Lower leg skin (tissue), 3 donors: ENCODE measurements at regions not wholly inside any gene's neighbourhood (a gene's known extent, or its start where the extent isn't known, plus 50 kb on each side); places are given as distances from the start of the nearest gene placed in this dataset.

Source experiments
- POLR2A ChIP-seq, 2 donors: fragments of 450-650 bp; IDR thresholded peaks; one replicate each; pipeline ENCODE4 v1.6.1; 2016 to 2017; ENCODE audit warnings: antibody characterized with exemption in 2 of 2, mild to moderate bottlenecking in 1 of 2, moderate library complexity in 1 of 2
- TF ChIP-seq, protein P1 (sequence below), 3 donors: fragments of 450-650 bp; IDR thresholded peaks; one replicate each; pipeline ENCODE4 v1.5.1; 2016; ENCODE audit warnings: antibody characterized with exemption in 3 of 3, mild to moderate bottlenecking in 3 of 3, moderate library complexity in 2 of 3

DNA sequence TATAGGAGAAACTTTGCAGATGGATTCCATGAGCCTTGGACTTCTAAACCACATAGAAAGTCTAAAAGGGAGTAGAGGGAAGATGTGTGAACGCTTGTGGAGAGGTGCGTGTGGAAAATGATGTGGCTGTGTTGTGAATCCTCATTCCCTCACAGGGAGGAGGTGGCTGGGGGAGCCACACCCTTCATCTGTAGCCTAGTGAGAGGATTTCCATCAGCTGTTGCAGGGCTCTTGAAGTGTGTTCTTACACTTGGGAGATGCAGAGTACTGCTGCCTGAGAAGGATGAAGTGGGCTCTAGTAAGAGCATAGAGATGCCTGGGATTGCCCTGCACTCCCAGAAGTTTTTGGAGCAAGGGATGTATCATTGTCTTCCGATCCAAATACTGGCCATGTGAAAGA is 279.6 kb downstream of the QKI start:
- TF ChIP-seq, protein P1, sequence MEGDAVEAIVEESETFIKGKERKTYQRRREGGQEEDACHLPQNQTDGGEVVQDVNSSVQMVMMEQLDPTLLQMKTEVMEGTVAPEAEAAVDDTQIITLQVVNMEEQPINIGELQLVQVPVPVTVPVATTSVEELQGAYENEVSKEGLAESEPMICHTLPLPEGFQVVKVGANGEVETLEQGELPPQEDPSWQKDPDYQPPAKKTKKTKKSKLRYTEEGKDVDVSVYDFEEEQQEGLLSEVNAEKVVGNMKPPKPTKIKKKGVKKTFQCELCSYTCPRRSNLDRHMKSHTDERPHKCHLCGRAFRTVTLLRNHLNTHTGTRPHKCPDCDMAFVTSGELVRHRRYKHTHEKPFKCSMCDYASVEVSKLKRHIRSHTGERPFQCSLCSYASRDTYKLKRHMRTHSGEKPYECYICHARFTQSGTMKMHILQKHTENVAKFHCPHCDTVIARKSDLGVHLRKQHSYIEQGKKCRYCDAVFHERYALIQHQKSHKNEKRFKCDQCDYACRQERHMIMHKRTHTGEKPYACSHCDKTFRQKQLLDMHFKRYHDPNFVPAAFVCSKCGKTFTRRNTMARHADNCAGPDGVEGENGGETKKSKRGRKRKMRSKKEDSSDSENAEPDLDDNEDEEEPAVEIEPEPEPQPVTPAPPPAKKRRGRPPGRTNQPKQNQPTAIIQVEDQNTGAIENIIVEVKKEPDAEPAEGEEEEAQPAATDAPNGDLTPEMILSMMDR (IDR thresholded peaks at IDR 0.05): no peak
- TF ChIP-seq POLR2A (IDR thresholded peaks at IDR 0.05): no peak
